ENCODE measurements at regions not wholly inside any gene's neighbourhood (a gene's known extent, or its start where the extent isn't known, plus 50 kb on each side); places are given as distances from the start of the nearest gene placed in this dataset.

DNA sequence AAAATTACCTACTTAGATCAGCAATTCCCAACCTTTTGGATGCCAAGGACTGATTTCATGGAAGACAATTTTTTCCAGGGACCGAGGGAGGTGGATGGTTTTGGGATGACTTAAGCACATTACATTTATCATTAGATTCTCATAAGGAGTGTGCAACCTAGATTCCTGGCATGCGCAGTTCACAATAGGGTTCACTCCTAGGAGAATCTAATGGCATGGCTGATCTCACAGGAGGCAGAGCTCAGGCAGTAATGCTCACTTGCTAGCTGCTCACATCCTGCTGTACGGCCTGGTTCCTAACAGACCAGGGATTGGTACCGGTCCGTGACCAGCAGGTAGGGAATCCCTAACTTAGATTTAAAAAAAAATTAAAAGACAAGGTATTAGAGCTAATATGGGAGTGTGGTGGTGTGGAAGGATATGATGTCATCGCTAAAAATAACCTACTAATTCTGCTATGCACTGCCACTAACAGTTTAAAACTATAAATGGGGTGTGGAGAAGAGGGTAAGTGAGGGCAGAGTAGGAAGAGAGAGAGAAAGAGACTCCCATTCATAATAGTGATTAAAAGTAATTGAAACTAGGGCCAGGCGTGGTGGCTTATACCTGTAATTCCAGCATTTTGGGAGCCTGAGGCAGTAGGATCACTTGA lies 282.7 kb downstream of the BAMBI start:
- Histone ChIP-seq H3K9me3 (peaks cover 0 to 5% (median 0%) of the 10 kb centered on the region in 4 donors), H3K27me3 (no peaks in the 10 kb centered on the region), H3K4me1 (no peaks in the 10 kb centered on the region), H3K36me3 (no peaks in the 10 kb centered on the region), H3K27ac (no peak overlapping the region), H3K4me3 (no peak overlapping the region)
- ATAC-seq (ENCODE audit: low FRiP score in 2 of 2), result peak in 1 of 2 donors; percentile 35
- no peak for DNase-seq
- TF ChIP-seq POLR2A (IDR thresholded peaks at IDR 0.05) (no peak), EP300 (IDR thresholded peaks at IDR 0.05) (no peak), POLR2AphosphoS5 (IDR thresholded peaks at IDR 0.05) (no peak)
- TF ChIP-seq, protein P1, sequence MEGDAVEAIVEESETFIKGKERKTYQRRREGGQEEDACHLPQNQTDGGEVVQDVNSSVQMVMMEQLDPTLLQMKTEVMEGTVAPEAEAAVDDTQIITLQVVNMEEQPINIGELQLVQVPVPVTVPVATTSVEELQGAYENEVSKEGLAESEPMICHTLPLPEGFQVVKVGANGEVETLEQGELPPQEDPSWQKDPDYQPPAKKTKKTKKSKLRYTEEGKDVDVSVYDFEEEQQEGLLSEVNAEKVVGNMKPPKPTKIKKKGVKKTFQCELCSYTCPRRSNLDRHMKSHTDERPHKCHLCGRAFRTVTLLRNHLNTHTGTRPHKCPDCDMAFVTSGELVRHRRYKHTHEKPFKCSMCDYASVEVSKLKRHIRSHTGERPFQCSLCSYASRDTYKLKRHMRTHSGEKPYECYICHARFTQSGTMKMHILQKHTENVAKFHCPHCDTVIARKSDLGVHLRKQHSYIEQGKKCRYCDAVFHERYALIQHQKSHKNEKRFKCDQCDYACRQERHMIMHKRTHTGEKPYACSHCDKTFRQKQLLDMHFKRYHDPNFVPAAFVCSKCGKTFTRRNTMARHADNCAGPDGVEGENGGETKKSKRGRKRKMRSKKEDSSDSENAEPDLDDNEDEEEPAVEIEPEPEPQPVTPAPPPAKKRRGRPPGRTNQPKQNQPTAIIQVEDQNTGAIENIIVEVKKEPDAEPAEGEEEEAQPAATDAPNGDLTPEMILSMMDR (IDR thresholded peaks at IDR 0.05), result no peak
- 87 to 94% methylated on average over 7 of the region's 7 CpGs for WGBS, 2 donors

DNA sequence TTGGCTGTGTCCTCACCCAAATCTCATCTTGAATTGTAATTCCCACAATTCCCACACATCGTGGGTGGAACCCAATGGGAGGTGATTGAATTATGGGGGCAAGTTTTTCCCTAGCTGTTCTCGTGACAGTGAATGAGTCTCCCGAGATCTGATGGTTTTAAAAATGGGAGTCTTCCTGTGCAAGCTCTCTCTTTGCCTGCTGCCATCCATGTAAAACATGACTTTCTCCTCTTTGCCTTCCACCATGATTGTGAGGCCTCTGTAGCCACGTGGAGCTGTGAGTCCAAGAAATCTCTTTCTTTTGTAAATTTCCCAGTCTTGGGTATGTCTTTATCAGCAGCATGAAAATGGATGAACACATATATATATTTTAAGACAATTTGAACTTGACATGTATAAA lies 285.4 kb downstream of the BAMBI start:
- no peak for DNase-seq
- Histone ChIP-seq H3K36me3 (no peaks in the 10 kb centered on the region), H3K4me3 (no peak overlapping the region), H3K27me3 (no peaks in the 10 kb centered on the region), H3K27ac (no peak overlapping the region), H3K4me1 (no peaks in the 10 kb centered on the region), H3K9me3 (no peaks in the 10 kb centered on the region)
- TF ChIP-seq EP300 (IDR thresholded peaks at IDR 0.05), result no peak
- TF ChIP-seq POLR2AphosphoS5 (IDR thresholded peaks at IDR 0.05), result no peak
- TF ChIP-seq, protein P1 (IDR thresholded peaks at IDR 0.05), result no peak
- no peak for TF ChIP-seq POLR2A (IDR thresholded peaks at IDR 0.05)
- WGBS, 2 donors, result 85 to 92% methylated on average over 4 of the region's 4 CpGs
- no peak for ATAC-seq (ENCODE audit: low FRiP score in 2 of 2)

DNA sequence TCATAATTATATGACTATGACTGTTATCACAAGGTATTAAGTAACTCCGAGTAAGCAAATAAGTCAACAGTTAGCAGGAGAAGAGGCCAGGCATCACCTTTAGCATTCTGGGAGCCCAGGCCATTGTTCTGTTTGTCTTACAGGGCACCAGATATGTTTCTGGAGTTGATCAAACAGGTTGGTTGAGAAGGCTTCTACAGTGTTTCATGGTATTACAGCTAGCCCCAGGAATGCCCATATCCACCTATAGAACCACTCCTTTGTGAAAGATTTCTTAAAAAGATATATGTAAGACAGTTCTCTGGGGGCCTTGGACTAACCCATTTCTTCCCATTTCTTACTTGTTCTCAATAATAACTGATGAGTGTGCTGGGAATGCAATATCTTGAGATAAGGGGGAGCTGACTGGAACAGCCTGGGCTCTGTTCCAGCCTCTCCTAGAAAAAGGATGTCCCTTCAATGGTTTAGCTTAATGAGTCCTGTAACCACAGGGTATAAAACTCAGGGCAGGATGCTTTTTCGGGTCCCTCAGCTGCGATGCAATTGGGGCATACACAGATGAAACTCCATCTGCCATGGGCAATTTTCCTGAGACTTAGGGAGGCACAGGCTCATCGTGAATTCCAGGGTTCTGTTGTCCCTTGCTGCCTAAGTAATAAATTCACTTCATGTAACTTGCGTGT lies 286.4 kb downstream of the BAMBI start:
- Histone ChIP-seq H3K27me3 (no peaks in the 10 kb centered on the region), H3K4me3 (no peak overlapping the region), H3K27ac (no peak overlapping the region), H3K36me3 (no peaks in the 10 kb centered on the region), H3K4me1 (no peaks in the 10 kb centered on the region), H3K9me3 (no peaks in the 10 kb centered on the region)
- ATAC-seq (ENCODE audit: low FRiP score in 2 of 2), result no peak
- TF ChIP-seq EP300 (IDR thresholded peaks at IDR 0.05) (no peak), POLR2A (IDR thresholded peaks at IDR 0.05) (no peak)
- TF ChIP-seq, protein P1 (IDR thresholded peaks at IDR 0.05), result no peak
- no peak for DNase-seq
- WGBS, 2 donors, result 91% methylated on average over 4 to 5 of the region's 5 CpGs

DNA sequence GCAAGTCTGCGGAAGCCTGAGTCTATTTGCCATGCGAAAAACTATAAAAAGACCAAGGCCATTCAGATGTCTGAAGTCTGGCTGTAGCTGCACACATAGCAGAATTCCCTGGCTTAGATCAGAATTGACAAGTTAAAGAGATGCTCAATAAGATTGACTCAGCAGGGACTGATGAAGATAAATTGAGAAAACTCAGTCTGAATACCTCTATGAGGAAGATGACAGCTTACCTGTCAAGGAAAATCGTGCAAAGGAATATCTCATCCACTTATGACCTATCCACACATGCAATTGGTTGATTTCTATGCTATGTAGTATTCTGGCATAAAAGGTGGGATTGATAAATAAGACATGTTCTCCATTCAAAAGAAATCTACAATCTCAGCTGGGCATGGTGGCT lies 288.6 kb downstream of the BAMBI start:
- WGBS, 2 donors, result 81 to 82% methylated on average over 3 of the region's 3 CpGs
- Histone ChIP-seq H3K9me3 (no peaks in the 10 kb centered on the region), H3K27me3 (no peaks in the 10 kb centered on the region), H3K4me1 (no peaks in the 10 kb centered on the region), H3K4me3 (no peak overlapping the region), H3K27ac (no peak overlapping the region), H3K36me3 (no peaks in the 10 kb centered on the region)
- ATAC-seq (ENCODE audit: low FRiP score in 2 of 2) (no peak), DNase-seq (no peak)
- TF ChIP-seq POLR2AphosphoS5 (IDR thresholded peaks at IDR 0.05) (no peak), POLR2A (IDR thresholded peaks at IDR 0.05) (no peak), EP300 (IDR thresholded peaks at IDR 0.05) (no peak)
- TF ChIP-seq, protein P1 (IDR thresholded peaks at IDR 0.05), result no peak

DNA sequence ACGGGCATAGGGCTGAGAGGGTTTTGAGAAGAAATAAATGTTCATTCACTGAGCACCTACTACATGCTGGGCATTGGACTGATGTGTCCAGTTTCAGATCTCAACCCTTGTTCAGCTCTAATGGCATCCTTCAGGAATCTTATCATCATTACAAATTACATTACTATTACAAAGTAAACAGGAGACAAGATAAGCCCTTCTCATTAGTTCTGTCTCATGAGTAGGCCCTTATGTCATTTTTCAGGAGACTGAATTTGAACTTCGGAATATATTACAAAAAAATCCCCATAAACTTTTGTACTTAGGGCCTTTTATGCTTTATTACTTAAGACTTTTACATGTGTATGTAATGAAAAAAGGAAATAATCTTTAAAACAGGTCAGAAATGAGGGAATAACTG lies 289.7 kb downstream of the BAMBI start:
- WGBS, 2 donors, result 91 to 96% methylated on average over 2 of the region's 2 CpGs
- no peaks in the 10 kb centered on the region for H3K27me3 ChIP-seq
- TF ChIP-seq, protein P1 (IDR thresholded peaks at IDR 0.05), result no peak
- no peak for TF ChIP-seq POLR2AphosphoS5 (IDR thresholded peaks at IDR 0.05)
- H3K4me3 ChIP-seq, result no peak overlapping the region
- ATAC-seq (ENCODE audit: low FRiP score in 2 of 2) (no peak), DNase-seq (no peak)
- no peaks in the 10 kb centered on the region for H3K36me3 ChIP-seq
- no peaks in the 10 kb centered on the region for H3K4me1 ChIP-seq
- no peak overlapping the region for H3K27ac ChIP-seq
- H3K9me3 ChIP-seq, result no peaks in the 10 kb centered on the region
